GM19468 (cell line): ENCODE measurements at regions not wholly inside any gene's neighbourhood (a gene's known extent, or its start where the extent isn't known, plus 50 kb on each side); places are given as distances from the start of the nearest gene placed in this dataset.

Experiments used
- ATAC-seq: cut with Tn5 transposase; IDR thresholded peaks from one replicate; pipeline ENCODE4 v1.9.1; 2021; ENCODE audit warnings: mild to moderate bottlenecking, moderate library complexity, moderate number of reproducible peaks; ENCODE audit not compliant: unreplicated experiment; ENCODE audit errors: extremely low read depth

GRCh38 chr21:19704832-19705231, 1293.4 kb upstream of the NCAM2 start:
- ATAC-seq = no peak

GRCh38 chr21:19712441-19712840, 1285.8 kb upstream of the NCAM2 start:
- ATAC-seq = no peak

GRCh38 chr21:19713313-19713712, 1284.9 kb upstream of the NCAM2 start:
- no peak for ATAC-seq

DNA sequence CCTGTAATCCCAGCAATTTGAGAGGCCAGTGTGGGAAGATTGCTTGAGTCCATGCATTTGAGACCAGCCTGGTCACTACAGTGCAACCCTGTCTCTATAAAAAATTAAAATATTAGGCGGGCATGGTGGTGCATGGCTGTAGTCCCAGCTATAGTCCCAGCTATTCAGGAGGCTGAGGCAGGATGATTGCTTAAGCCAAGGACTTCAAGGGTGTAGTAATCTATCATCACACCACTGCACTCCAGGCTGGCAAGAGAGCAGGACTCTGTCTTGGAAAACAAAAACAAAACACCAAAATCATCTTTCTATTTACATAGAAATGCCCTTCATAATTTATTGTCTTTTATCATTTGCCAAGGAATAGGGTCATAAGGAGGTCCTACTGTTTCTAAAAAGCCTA, 1274.1 kb upstream of the NCAM2 start:
- ATAC-seq = no peak

- no peak for ATAC-seq
Observed at GRCh38 chr21:19731251-19731650, 1267.0 kb upstream of the NCAM2 start.

GRCh38 chr21:19759836-19760235, 1238.4 kb upstream of the NCAM2 start:
- no peak for ATAC-seq

- ATAC-seq = no peak
Observed at GRCh38 chr21:19767546-19767945, 1230.7 kb upstream of the NCAM2 start.

GRCh38 chr21:19771881-19772280, 1226.3 kb upstream of the NCAM2 start:
- ATAC-seq = no peak

GRCh38 chr21:19776076-19776475, 1222.1 kb upstream of the NCAM2 start:
- ATAC-seq = no peak

GRCh38 chr21:19781881-19782652, 1216.1 kb upstream of the NCAM2 start:
- no peak for ATAC-seq

- ATAC-seq = no peak
Observed at GRCh38 chr21:19785941-19786340, 1212.3 kb upstream of the NCAM2 start.

DNA sequence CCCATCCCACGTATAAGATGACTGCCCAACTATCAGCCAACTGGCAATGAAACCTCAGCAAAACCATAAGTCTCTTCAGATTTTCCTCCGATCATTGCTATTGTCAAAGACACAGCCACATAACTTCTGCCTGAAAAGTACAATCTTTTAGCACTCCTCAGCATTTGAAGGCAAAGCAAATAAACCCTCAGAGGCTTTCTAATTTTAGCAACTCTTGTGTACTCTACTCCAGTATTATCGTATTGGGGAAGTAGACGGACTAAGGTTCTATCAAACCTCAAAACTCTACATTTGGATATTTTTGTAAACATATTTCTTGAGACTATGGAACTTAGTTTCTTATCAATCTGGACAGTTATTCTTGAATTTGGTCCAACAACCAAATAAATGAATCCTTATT, 1206.2 kb upstream of the NCAM2 start:
- no peak for ATAC-seq

DNA sequence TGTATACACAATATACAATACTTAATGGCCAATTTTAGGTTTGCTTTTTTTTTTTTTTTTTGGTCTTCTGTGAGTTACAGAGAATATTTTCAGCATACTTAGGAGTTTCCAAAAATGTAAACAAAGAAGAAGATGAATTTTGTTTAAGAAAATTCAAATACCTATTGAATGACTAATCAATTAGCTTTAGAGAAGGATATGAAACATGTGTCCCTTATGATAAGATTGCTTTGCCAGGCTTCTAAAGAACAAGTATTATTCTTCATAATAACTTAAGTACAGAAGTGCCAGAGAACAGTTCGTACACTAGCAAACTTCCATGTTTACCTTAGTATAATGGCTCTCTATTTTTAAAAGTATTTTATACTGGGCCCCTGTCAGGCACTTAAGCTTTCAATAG, 1191.0 kb upstream of the NCAM2 start:
- no peak for ATAC-seq

GRCh38 chr21:19810779-19811178, 1187.4 kb upstream of the NCAM2 start:
- ATAC-seq = no peak

DNA sequence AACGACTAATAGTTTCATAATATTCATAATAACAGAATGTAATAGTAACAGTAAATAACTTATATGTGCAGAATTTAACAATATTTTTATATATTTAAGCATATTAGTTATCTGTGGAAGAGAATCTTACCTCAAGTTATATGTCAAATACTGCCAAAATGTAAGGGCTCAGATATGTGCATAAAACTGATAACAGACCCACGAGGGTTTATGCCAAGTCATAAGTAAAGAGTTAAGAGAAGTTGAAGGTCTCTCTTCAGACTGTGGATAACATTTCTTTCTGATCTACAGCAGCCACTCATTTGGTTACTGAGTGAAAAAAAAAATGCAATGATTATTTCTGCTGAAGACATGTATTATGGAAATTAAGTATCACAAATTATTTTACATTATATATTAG, 1167.8 kb upstream of the NCAM2 start:
- ATAC-seq = no peak

DNA sequence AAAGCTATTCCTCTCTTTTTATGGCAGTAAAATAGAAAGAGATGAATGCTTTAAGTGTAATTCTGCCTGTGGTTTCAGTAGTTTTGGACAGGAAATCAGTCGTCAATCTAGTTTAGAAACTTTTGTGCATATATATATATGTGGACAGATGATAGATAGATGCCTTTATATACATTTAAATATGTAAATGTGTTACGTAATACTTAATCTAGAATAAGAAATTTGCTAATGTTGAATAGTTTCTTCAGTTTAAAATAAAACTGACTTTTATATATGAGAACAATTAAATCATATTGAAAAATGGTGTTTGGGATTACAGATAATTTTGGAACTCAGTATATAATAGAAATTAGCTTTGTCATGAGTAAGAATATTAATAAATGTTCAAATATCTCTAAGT, 1165.7 kb upstream of the NCAM2 start:
- no peak for ATAC-seq

GRCh38 chr21:19833082-19833481, 1165.1 kb upstream of the NCAM2 start:
- ATAC-seq = no peak

- no peak for ATAC-seq
Observed at GRCh38 chr21:19842601-19843000, 1155.6 kb upstream of the NCAM2 start.

DNA sequence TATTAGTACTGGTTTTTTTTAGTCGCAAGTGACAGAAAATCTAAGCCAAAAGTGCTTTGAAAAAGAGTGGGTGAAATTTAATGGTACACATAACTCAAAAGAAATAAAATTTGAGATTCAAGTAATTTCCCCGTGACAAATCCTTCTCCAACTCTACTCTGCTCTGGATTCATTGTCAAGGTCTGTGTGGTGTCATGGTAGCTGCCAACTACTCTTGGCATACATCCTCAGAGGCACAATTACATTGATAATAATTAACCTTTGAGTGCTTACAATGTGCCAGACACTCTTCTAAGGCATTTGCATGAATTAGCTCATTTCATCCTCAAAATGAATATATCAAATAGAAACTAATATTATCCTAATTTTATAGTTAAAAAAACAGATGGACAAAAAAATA, 1153.9 kb upstream of the NCAM2 start:
- no peak for ATAC-seq

DNA sequence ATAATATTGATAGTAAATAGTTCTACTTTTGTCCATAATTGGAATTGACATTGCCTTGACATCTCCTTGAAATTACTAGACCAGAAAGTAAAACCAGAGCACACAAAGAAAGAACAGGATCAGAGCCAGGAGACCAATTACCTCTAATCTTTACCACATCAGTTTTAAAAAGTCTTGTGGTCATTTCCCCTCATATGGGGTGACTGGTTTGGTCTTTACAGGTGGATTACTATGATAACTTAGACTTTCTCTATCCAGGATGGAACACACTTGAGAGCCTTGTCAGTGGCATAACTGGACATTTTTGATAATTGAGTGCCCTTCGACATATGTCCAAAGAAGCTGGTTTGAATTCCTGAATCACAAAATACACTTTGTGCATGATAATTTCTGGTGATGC, 1148.1 kb upstream of the NCAM2 start:
- no peak for ATAC-seq

DNA sequence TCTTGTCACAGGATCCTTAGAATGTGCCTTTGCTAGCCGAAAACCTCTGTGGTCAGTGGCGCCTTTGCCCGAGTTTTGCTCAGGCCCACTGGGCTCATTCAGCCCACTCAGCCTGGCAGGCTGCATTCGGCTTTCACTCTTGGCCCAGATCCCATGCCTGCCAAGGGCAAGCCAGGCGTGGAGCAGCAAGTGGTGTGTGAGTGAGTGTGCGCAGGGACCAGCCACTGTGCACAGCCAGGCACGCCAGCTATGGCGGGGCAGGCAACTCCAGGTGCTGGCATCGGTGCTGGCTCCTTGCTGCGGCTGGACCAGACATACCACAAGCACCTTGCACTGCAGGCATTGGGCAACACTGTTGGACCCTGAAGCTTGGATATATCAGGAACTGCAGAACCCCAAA, 1145.1 kb upstream of the NCAM2 start:
- no peak for ATAC-seq
